Muscle of back (tissue), 3 donors: ENCODE measurements at regions not wholly inside any gene's neighbourhood (a gene's known extent, or its start where the extent isn't known, plus 50 kb on each side); places are given as distances from the start of the nearest gene placed in this dataset.

Experiments
- DNase-seq, 3 donors: peaks; one replicate each; pipeline versions ENCODE4 v3.0.0 to v3.0.0-alpha.2; 2013

GRCh38 chr13:107331359-107331758 is 763.4 kb upstream of the ARGLU1 start:
- no peak for DNase-seq

GRCh38 chr13:107330484-107330883 is 762.5 kb upstream of the ARGLU1 start:
- no peak for DNase-seq

- DNase-seq = no peak
Observed at GRCh38 chr13:107329991-107330390, 762.1 kb upstream of the ARGLU1 start.

- DNase-seq = no peak
Observed at GRCh38 chr13:107324416-107325204, 756.7 kb upstream of the ARGLU1 start.

GRCh38 chr13:107322228-107322627 is 754.3 kb upstream of the ARGLU1 start:
- no peak for DNase-seq

- DNase-seq = no peak
Observed at GRCh38 chr13:107305178-107305577, 737.2 kb upstream of the ARGLU1 start.

- DNase-seq = no peak
Observed at GRCh38 chr13:107301724-107302374, 733.9 kb upstream of the ARGLU1 start.

GRCh38 chr13:107299717-107300116 is 731.8 kb upstream of the ARGLU1 start:
- no peak for DNase-seq

- DNase-seq = no peak
Observed at GRCh38 chr13:107296804-107297203, 728.9 kb upstream of the ARGLU1 start.

- DNase-seq = no peak
Observed at GRCh38 chr13:107295416-107296140, 727.6 kb upstream of the ARGLU1 start.

GRCh38 chr13:107293924-107294323 is 726.0 kb upstream of the ARGLU1 start:
- no peak for DNase-seq

GRCh38 chr13:107291875-107292274 is 723.9 kb upstream of the ARGLU1 start:
- DNase-seq = no peak

- DNase-seq = peak in 1 of 3 donors; percentile 10
Observed at GRCh38 chr13:107289540-107289939, 721.6 kb upstream of the ARGLU1 start.

GRCh38 chr13:107284173-107284572 is 716.2 kb upstream of the ARGLU1 start:
- no peak for DNase-seq

- no peak for DNase-seq
Observed at GRCh38 chr13:107277911-107278310, 710.0 kb upstream of the ARGLU1 start.

- DNase-seq = no peak
Observed at GRCh38 chr13:107276936-107277335, 709.0 kb upstream of the ARGLU1 start.

- no peak for DNase-seq
Observed at GRCh38 chr13:107275945-107276614, 708.1 kb upstream of the ARGLU1 start.

- DNase-seq = no peak
Observed at GRCh38 chr13:107275312-107275711, 707.4 kb upstream of the ARGLU1 start.

GRCh38 chr13:107271227-107271626 is 703.3 kb upstream of the ARGLU1 start:
- peak; percentile 0 to 33 (median 13) for DNase-seq

GRCh38 chr13:107266657-107267056 is 698.7 kb upstream of the ARGLU1 start:
- no peak for DNase-seq

GRCh38 chr13:107258599-107259187 is 690.8 kb upstream of the ARGLU1 start:
- no peak for DNase-seq

- DNase-seq = no peak
Observed at GRCh38 chr13:107254392-107254791, 686.5 kb upstream of the ARGLU1 start.
